Activated T-cell treated with anti-CD3 and anti-CD28 coated beads, Interleukin-2, amount 50 U/mL, for 4 hours (primary cell): ENCODE measurements at regions not wholly inside any gene's neighbourhood (a gene's known extent, or its start where the extent isn't known, plus 50 kb on each side); places are given as distances from the start of the nearest gene placed in this dataset.

Source experiments
- ATAC-seq, 2 donors: fragments of 200-7000 bp; cut with Tn5 transposase; one replicate each; pipeline ENCODE4 v1.10.0; 2021
- DNase-seq: peaks from one replicate; pipeline ENCODE4 v3.0.0-alpha.2; 2020
- H3K27me3 Mint-ChIP-seq: one replicate; pipeline ENCODE4 v1.8.0; 2021; ENCODE audit warnings: low read depth, mixed read lengths
- H3K36me3 Mint-ChIP-seq: one replicate; pipeline ENCODE4 v1.8.0; 2022; ENCODE audit warnings: mixed read lengths; ENCODE audit not compliant: insufficient read depth
- H3K4me1 Mint-ChIP-seq: one replicate; pipeline ENCODE4 v1.8.0; 2021; ENCODE audit warnings: low read depth, mixed read lengths
- H3K4me3 Mint-ChIP-seq: one replicate; pipeline ENCODE4 v1.8.0; 2021; ENCODE audit warnings: mild to moderate bottlenecking, moderate library complexity, mixed read lengths
- H3K9me3 Mint-ChIP-seq: one replicate; pipeline ENCODE4 v1.8.0; 2021; ENCODE audit warnings: mixed read lengths

DNA sequence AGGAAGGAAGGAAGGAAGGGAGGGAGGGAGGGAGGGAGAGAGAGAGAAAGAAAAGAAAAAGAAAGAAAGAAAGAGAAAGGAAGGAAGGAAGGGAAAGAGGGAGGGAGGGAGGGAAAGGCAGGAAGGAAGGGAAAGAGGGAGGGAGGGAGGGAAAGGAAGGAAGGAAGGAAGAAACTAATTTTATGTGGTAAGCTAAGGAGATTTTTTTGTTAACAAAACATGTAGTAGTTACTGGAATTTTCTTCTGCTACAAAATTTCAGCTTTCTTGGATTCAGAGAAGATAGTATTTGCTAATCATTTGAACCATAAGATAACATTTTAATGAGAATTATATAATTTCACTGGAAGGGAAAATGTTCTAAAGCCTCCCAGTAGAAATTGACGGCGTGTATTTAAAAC is 437.8 kb upstream of the DCN start:
- DNase-seq = no peak
- peaks cover 2% of the 10 kb centered on the region for H3K4me1 Mint-ChIP-seq
- no peak for ATAC-seq
- H3K4me3 Mint-ChIP-seq = no peak overlapping the region
- H3K9me3 Mint-ChIP-seq = peaks cover 10% of the 10 kb centered on the region
- H3K36me3 Mint-ChIP-seq = no peaks in the 10 kb centered on the region
- H3K27me3 Mint-ChIP-seq = no peaks in the 10 kb centered on the region

DNA sequence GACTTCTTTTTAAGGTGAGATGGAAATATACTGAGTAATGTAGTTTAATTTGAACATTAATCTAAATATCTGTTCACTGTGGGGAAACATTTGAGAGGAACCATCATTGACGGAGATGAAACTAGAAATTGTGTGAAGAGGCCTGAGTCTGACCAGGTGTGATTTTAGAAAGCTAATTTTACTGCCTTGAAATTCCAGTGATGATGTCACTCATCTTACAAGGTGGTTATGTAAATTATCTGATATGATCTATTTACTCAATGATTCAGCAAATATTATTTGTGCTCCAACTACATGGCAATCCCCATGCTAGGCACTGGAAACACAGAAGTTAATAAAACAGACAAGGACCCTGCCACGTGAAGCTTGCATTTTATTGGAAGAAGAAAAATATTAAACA is 435.7 kb upstream of the DCN start:
- Mint-ChIP-seq H3K9me3 (no peaks in the 10 kb centered on the region), H3K4me3 (no peak overlapping the region), H3K36me3 (no peaks in the 10 kb centered on the region), H3K4me1 (peaks cover 2% of the 10 kb centered on the region), H3K27me3 (peaks cover 2% of the 10 kb centered on the region)
- DNase-seq = no peak
- no peak for ATAC-seq

DNA sequence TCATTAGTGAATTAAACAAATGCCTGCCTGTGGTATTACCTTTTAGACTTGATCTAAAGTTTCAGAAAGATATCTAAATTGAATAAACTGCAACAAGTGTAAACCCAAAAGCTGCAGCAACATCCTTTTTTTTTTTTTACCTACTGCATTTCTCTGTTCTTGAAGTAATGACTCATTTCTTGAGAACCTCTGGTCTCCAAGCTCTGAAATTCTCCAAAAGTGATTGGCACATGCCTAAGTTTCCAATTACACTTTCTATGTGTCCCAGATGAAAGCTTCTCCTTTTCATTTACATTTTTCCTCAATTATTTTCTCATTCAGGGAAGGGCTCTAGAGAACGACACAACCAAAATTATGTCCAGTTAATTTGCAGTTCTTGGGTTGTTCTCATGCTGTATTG is 435.2 kb upstream of the DCN start:
- Mint-ChIP-seq H3K36me3 (no peaks in the 10 kb centered on the region), H3K9me3 (no peaks in the 10 kb centered on the region), H3K4me3 (no peak overlapping the region), H3K27me3 (peaks cover 2% of the 10 kb centered on the region), H3K4me1 (peaks cover 2% of the 10 kb centered on the region)
- ATAC-seq (no peak), DNase-seq (no peak)

DNA sequence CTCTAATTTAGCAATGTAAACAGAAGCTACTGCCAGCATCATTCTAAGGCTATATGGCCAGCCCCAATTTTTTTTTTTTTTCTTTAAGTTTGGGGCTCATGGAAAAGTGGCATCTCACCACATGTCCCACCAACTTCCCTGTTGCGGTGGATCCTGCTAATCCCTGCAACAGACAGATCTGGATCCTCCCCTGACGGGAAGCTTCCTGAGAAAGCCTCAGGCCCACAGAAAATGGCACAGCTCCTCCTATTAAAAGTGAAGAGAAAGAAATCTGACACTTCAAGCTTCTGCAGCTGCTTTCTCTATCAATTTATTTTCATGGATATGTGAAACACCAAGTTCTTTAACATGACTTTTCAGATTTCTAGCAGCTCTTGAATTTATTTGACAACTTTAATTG is 433.8 kb upstream of the DCN start:
- DNase-seq (no peak), ATAC-seq (no peak)
- H3K27me3 Mint-ChIP-seq = peaks cover 2% of the 10 kb centered on the region
- no peaks in the 10 kb centered on the region for H3K36me3 Mint-ChIP-seq
- no peaks in the 10 kb centered on the region for H3K9me3 Mint-ChIP-seq
- H3K4me1 Mint-ChIP-seq = peaks cover 2% of the 10 kb centered on the region
- H3K4me3 Mint-ChIP-seq = no peak overlapping the region

DNA sequence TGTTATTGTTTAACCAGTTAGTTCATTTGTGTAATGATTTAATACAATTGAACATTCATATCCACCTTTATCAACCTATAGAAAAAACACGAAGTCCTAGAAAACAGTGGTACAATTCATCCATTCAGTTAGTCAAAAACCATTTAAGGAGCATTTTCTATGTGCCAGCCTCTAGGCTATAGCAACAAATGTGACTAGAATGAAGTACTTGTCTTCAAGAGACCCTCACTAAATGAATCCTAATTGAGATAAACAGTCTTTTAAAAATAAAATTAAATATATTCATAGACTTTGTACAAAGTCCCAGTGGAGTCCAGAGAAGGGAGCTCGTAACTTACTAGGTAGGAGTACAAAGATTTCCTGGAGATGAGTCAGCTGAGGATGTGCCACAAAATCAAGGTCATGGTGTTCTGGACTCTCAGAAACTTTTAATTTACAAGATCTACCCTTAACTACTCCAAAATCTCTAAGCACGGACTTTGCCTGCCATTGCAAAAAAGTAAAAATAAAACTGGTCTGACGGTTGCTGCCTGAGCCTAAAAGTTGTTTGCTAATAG is 430.7 kb upstream of the DCN start:
- peaks cover 9% of the 10 kb centered on the region for H3K4me1 Mint-ChIP-seq
- no peaks in the 10 kb centered on the region for H3K9me3 Mint-ChIP-seq
- H3K4me3 Mint-ChIP-seq = no peak overlapping the region
- peaks cover 2% of the 10 kb centered on the region for H3K27me3 Mint-ChIP-seq
- no peaks in the 10 kb centered on the region for H3K36me3 Mint-ChIP-seq
- ATAC-seq = no peak
- DNase-seq = no peak

DNA sequence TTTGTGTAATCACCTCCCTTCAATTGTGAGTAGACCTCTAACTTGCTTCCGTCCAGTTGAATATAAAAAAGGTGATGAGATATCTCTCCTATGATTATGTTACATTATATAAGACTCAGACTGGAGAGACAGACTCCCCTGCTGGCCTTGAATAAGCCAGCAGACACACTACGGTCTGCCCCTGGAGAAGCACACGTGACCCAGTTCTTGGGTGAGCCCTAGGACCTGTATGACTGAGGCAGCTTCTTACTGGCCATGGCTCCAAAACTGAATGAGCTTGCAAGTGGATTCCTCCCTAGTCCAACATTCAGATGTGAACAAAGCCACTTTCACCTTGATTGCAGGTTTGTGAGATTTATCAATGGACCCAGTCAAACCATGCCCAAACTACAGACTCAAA is 427.9 kb upstream of the DCN start:
- Mint-ChIP-seq H3K9me3 (no peaks in the 10 kb centered on the region), H3K36me3 (no peaks in the 10 kb centered on the region), H3K4me3 (no peak overlapping the region), H3K4me1 (peaks cover 11% of the 10 kb centered on the region), H3K27me3 (peaks cover 2% of the 10 kb centered on the region)
- DNase-seq (no peak), ATAC-seq (no peak)

DNA sequence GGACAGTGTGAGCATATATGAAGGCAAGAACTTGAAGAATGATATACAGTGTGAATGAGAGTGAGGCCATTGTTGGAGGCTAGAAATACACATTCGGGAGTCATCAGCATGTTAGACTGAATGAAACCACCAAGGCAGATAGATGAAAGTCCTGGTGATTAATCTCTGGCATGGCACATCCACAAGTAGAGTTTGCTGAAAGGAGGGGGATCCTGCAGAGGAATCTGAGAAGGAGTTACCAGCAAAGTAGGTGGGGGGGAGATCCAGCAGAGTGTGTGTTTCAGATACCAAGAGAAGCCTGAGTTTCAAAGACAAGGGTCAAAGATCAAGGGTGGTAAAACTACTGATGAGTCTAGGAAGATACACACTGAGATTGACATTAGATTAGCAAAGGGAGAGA is 426.7 kb upstream of the DCN start:
- no peaks in the 10 kb centered on the region for H3K36me3 Mint-ChIP-seq
- peaks cover 11% of the 10 kb centered on the region for H3K4me1 Mint-ChIP-seq
- peak; percentile 30 to 67 for ATAC-seq
- H3K27me3 Mint-ChIP-seq = peaks cover 3% of the 10 kb centered on the region
- no peaks in the 10 kb centered on the region for H3K9me3 Mint-ChIP-seq
- H3K4me3 Mint-ChIP-seq = no peak overlapping the region
- no peak for DNase-seq

DNA sequence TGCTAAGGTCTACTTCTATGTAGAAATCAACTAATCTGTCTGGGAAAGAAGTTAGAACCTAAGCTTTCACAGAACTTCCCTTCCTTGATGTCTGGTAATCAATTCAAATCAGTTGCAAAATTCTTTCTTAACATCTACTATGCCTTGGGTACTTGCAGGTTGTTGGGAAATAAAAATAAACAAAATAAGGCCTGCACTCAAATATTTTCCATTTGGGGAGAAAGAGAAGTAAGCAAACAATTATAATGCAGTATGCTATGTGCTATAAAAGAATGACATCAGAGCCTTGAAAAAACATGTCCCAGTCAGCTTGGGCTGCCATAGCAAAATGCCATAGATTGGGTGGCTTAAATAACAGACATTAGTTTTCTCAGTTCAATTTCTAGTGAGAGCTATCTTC is 425.9 kb upstream of the DCN start:
- Mint-ChIP-seq H3K4me3 (no peak overlapping the region), H3K9me3 (no peaks in the 10 kb centered on the region), H3K4me1 (peaks cover 11% of the 10 kb centered on the region), H3K36me3 (no peaks in the 10 kb centered on the region), H3K27me3 (peaks cover 3% of the 10 kb centered on the region)
- no peak for DNase-seq
- ATAC-seq = no peak

DNA sequence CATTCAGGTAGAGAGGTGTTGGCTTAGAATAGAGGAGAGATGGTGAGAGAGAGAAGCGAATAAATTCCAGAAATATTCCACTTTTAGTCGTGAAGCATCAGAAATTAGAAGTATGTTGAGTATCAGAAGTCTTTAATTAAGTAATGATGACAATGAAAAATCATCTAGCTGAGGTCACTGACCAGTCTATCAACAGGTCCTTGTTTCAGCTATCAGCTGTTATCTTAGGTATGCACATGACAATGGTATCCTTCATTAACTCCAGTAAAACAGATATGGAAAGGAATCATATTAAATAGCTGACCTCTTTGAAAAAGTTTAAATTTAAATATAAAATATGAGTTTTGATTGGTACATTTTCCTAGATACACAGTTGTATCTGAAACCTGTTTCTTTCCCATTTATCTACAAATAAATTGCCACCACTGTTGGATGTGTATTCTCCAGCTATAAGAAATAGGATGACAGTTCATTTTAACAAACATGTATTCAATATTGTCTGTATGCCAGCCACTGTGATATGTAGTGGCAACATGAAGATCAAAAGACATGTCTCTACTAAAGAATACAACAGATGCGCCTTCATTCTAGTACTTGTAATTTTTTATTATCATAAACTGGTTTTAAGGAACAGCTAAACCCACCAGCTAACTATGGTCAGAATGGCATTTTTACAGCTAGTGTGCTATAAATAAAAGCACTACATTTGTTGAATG is 424.2 kb upstream of the DCN start:
- H3K36me3 Mint-ChIP-seq = no peaks in the 10 kb centered on the region
- H3K4me1 Mint-ChIP-seq = peaks cover 11% of the 10 kb centered on the region
- ATAC-seq (no peak), DNase-seq (no peak)
- H3K27me3 Mint-ChIP-seq = peaks cover 3% of the 10 kb centered on the region
- no peaks in the 10 kb centered on the region for H3K9me3 Mint-ChIP-seq
- no peak overlapping the region for H3K4me3 Mint-ChIP-seq

DNA sequence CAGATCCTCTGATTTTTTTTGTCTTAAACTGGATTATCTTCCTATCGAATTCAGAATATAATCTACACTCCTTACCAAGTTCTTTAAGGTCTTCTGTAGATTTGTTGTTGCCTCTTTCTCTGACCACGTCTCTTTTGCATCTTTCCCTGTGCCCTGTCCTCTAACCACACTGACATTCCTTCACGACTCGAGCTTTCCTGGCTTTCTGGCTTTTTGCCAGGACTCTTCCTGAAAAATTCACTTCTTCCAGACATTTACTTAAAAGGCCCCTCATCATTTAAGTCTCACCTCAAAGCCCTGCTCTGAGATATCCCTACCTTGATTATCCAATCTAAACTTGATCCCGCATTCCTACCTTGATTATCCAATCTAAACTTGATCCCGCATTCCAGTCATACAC is 422.3 kb upstream of the DCN start:
- Mint-ChIP-seq H3K4me3 (no peak overlapping the region), H3K9me3 (no peaks in the 10 kb centered on the region), H3K4me1 (peaks cover 9% of the 10 kb centered on the region), H3K27me3 (peaks cover 3% of the 10 kb centered on the region), H3K36me3 (no peaks in the 10 kb centered on the region)
- no peak for DNase-seq
- no peak for ATAC-seq

DNA sequence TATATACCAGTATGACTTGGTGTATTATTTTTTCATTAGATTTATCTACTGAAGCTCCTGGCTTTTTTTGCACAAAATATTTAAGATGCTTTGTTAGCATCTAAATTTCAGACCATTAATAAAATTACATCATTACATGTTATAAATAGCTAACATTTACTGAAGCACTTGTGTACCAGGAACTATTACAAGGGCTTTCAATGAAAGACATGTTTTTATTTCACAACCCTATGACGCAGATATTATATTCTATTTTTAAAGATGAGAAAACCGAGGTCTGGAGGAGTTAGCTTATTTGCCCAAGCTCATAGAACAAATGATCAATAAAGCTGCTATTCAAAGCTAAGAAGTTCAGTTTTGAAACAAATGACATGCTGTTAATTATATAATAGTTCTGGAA is 420.4 kb upstream of the DCN start:
- ATAC-seq = no peak
- H3K27me3 Mint-ChIP-seq = peaks cover 3% of the 10 kb centered on the region
- no peak overlapping the region for H3K4me3 Mint-ChIP-seq
- H3K4me1 Mint-ChIP-seq = peaks cover 2% of the 10 kb centered on the region
- no peak for DNase-seq
- H3K9me3 Mint-ChIP-seq = peaks cover 1% of the 10 kb centered on the region
- H3K36me3 Mint-ChIP-seq = no peaks in the 10 kb centered on the region

DNA sequence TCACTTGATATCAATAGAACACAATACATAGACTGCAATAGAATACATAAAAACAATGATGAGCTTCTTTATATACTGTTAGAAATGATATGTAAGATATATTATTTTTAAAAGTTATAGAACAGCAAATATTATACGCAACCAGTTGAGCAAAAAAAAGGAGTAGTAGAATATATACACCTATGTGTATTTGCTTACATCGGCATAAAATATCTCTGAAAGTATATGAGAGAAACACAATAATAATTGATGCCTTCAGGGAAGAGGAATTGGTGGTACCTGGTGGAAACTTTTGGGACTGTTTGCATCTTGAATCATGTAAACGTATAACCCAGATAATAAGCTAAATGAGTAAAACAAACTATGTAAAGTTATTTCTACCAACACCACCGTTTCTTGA is 418.4 kb upstream of the DCN start:
- DNase-seq (no peak), ATAC-seq (no peak)
- Mint-ChIP-seq H3K4me3 (no peak overlapping the region), H3K4me1 (peaks cover under 1% of the 10 kb centered on the region), H3K36me3 (no peaks in the 10 kb centered on the region), H3K27me3 (peaks cover 3% of the 10 kb centered on the region), H3K9me3 (peaks cover 7% of the 10 kb centered on the region)

DNA sequence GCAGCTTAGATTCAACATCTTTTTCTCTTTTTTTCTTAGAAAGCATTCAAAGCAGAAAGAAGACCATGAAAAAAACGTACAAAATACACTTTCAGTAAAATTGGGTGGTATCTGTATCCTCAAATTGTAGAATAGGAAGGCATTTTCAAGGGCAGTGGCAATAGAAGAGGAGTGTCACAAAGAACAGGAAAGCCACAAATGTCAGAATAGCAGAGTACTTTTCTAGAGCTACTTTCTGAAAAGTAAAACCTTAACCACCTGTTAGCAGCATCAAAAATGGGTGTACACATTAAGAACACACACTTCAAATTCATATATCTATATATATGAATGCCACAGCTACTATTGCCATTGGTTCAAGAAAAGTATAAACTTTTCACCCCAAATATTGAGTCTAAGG is 412.1 kb upstream of the DCN start:
- Mint-ChIP-seq H3K4me1 (peaks cover 2% of the 10 kb centered on the region), H3K27me3 (no peaks in the 10 kb centered on the region), H3K4me3 (no peak overlapping the region), H3K9me3 (peaks cover 7% of the 10 kb centered on the region), H3K36me3 (no peaks in the 10 kb centered on the region)
- ATAC-seq = no peak
- DNase-seq = no peak

DNA sequence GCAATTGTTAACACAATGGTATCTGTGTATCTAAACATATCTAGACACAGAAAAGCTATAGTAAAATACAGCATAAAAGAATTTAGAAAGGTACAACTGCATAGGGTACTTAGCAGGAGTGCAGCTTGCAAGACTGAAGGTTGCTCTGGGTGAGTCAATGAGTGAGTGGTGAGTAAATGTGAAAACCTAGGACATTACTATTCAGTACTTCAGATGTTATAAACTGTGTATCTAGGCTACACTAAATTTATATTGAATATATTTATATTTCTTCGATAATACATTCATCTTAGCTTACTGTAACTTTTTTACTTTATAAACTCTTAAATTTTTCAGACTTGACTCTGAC is 409.0 kb upstream of the DCN start:
- Mint-ChIP-seq H3K9me3 (no peaks in the 10 kb centered on the region), H3K4me1 (peaks cover 2% of the 10 kb centered on the region), H3K36me3 (no peaks in the 10 kb centered on the region), H3K4me3 (no peak overlapping the region), H3K27me3 (no peaks in the 10 kb centered on the region)
- DNase-seq (no peak), ATAC-seq (no peak)

DNA sequence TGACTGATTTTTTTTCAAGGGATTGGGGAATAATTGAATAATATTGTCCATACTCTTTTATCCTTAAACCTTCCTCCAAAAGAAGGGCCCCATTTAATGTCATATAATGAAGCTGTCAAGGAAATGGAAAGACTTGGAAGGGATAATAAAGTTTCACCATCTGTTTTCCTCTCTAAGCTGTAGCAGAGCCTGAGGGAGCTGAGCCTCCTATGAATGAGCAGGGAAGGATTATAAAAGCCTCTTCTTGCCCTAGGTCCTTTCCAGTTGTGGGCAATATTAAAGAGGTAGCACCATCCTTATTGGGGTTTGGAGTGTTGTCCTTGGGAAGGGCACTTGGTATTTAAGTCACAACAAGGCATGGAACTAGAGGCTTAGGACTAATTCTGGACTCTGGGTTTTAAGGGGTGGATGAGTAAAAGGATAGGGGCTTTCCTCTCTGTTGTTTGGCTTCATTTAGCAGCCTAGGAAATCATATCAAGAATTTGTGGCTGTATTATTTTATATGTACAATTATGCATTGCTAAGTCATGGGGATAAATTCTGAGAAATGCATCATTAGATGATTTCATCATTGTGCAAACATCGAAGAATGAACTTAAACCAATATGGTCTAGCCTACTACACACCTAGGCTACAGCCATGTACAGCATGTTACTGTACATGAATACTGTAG is 408.5 kb upstream of the DCN start:
- ATAC-seq = no peak
- H3K27me3 Mint-ChIP-seq = no peaks in the 10 kb centered on the region
- no peak overlapping the region for H3K4me3 Mint-ChIP-seq
- H3K4me1 Mint-ChIP-seq = peaks cover 2% of the 10 kb centered on the region
- H3K36me3 Mint-ChIP-seq = no peaks in the 10 kb centered on the region
- H3K9me3 Mint-ChIP-seq = no peaks in the 10 kb centered on the region
- no peak for DNase-seq
